GM21390 (cell line): ENCODE measurements at regions not wholly inside any gene's neighbourhood (a gene's known extent, or its start where the extent isn't known, plus 50 kb on each side); places are given as distances from the start of the nearest gene placed in this dataset.

Experiments used
- ATAC-seq: cut with Tn5 transposase; IDR thresholded peaks from one replicate; pipeline ENCODE4 v1.9.1; 2021; ENCODE audit not compliant: unreplicated experiment

- no peak for ATAC-seq
Observed at GRCh38 chr4:79088946-79089691, 149.9 kb upstream of the PAQR3 start.

- no peak for ATAC-seq
Observed at GRCh38 chr4:79087071-79087470, 147.8 kb upstream of the PAQR3 start.

GRCh38 chr4:79083406-79084010, 144.3 kb upstream of the PAQR3 start:
- ATAC-seq, result no peak

GRCh38 chr4:79082997-79083396, 143.8 kb upstream of the PAQR3 start:
- ATAC-seq, result no peak

GRCh38 chr4:79081973-79082372, 142.7 kb upstream of the PAQR3 start:
- ATAC-seq, result no peak

GRCh38 chr4:79078339-79078738, 139.1 kb upstream of the PAQR3 start:
- no peak for ATAC-seq

GRCh38 chr4:79074040-79074439, 134.8 kb upstream of the PAQR3 start:
- no peak for ATAC-seq

- ATAC-seq, result no peak
Observed at GRCh38 chr4:79073471-79073870, 134.2 kb upstream of the PAQR3 start.

- ATAC-seq, result no peak
Observed at GRCh38 chr4:79065262-79065661, 126.0 kb upstream of the PAQR3 start.

- no peak for ATAC-seq
Observed at GRCh38 chr4:79064806-79065205, 125.6 kb upstream of the PAQR3 start.

GRCh38 chr4:79059631-79060399, 120.6 kb upstream of the PAQR3 start:
- no peak for ATAC-seq

GRCh38 chr4:79057772-79058171, 118.5 kb upstream of the PAQR3 start:
- ATAC-seq, result no peak

- ATAC-seq, result no peak
Observed at GRCh38 chr4:79053754-79054153, 114.5 kb upstream of the PAQR3 start.

GRCh38 chr4:79050541-79050880, 111.3 kb upstream of the PAQR3 start:
- no peak for ATAC-seq

- no peak for ATAC-seq
Observed at GRCh38 chr4:79049840-79050540, 110.8 kb upstream of the PAQR3 start.

GRCh38 chr4:79048878-79049277, 109.6 kb upstream of the PAQR3 start:
- no peak for ATAC-seq

- ATAC-seq, result no peak
Observed at GRCh38 chr4:79047316-79047715, 108.1 kb upstream of the PAQR3 start.

- ATAC-seq, result no peak
Observed at GRCh38 chr4:79046016-79046592, 106.9 kb upstream of the PAQR3 start.

- ATAC-seq, result no peak
Observed at GRCh38 chr4:79044141-79044659, 105.0 kb upstream of the PAQR3 start.

- no peak for ATAC-seq
Observed at GRCh38 chr4:79043138-79043537, 103.9 kb upstream of the PAQR3 start.

- ATAC-seq, result no peak
Observed at GRCh38 chr4:79042079-79042674, 102.9 kb upstream of the PAQR3 start.
